ENCODE measurements at regions not wholly inside any gene's neighbourhood (a gene's known extent, or its start where the extent isn't known, plus 50 kb on each side); places are given as distances from the start of the nearest gene placed in this dataset.

GRCh38 chr12:58602179-58602578, 318.1 kb downstream of the LRIG3 start:
- TF ChIP-seq CTCF (IDR thresholded peaks at IDR 0.05) (no peak), ZFX (IDR thresholded peaks at IDR 0.05; ENCODE audit: borderline replicate concordance) (no peak)
